GM08714 (cell line): ENCODE measurements at regions not wholly inside any gene's neighbourhood (a gene's known extent, or its start where the extent isn't known, plus 50 kb on each side); places are given as distances from the start of the nearest gene placed in this dataset.

ENCODE experiments used
- H3K4me3 ChIP-seq: fragments of 200-500 bp; sonication (Bioruptor generic); 2 replicates; pipeline ENCODE4 v1.5.1; 2014; ENCODE audit warnings: mild to moderate bottlenecking, low read length, inconsistent platforms
- ZNF274 ChIP-seq: IDR thresholded peaks from 2 replicates; pipeline ENCODE4 v1.6.1; 2012; ENCODE audit warnings: mild to moderate bottlenecking, low read depth, low read length

DNA sequence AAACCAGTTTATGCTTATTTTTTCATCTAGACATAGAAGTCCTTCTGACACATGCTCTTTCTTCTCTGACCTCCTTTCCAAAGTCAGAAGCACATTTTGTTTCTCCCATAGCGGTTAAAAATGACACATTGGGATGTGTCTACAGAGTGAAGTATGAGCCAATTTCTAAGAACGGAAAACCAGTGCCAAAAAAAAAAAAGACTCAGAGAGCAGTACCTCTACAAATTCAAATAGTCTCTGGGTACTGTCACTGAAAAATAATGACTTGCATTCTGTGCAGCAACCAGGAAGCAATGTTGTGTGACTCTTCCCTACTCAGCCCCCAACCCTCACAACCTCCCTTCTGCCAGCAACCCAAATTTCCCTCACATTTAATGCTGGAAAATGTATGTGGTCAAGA is 145.5 kb upstream of the PMFBP1 start:
- TF ChIP-seq ZNF274 = no peak
- no peak overlapping the region for H3K4me3 ChIP-seq

DNA sequence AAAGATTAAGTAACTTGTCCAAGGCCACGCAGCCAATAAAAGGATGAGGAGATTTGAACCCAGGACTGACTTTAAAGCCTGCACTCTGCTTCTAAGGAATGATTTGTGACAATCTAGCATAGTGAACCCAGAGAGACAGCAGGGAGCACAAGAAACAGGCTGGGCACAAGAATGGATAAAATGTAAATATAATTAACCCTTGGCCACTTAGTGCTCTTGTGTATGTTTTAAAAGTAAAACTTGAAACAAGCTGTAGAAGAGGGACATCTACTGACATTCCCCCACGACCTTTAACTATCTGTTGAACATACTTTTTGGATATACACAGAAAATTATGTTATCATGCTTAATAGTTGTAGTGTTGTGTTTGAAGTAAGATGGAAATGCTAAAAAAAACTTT is 141.9 kb upstream of the PMFBP1 start:
- no peak for TF ChIP-seq ZNF274
- H3K4me3 ChIP-seq = no peak overlapping the region

DNA sequence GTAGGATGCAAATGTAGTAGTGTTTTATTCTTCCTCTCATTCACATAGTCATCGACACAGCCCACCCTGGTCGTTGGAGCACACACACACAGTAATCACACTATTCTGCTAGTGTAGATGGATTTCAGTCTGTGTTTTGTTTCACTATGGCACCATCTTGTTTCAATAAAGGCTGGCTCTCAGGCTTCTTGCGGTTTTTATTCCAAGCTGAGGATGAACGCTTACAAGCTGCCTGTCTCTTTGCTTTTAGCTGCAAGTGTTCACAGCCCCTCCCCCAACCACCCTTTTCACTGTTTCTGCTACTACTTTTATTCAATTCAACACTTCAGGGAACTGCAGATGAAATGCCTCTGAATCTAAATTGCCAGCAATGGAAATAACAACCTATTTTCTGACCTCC is 140.9 kb upstream of the PMFBP1 start:
- no peak for TF ChIP-seq ZNF274
- H3K4me3 ChIP-seq = no peak overlapping the region

DNA sequence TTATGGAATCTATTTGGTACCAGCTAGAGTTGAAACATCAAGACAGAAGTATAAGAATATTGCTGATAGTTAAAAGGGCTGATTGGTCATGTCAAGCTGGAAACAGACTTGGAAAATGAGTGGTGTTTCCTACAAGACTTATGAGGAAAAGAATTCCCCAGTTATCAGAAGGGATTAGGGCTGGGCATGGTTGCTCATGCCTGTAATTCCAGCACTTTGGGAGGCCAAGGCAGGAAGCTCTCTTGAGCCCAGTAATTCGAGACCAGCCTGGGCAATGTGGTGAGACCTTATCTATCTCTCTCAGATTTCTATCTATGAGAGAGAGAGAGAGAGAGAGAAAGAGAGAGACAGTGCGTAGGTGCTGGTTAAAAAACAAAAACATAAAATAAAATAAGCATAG is 139.5 kb upstream of the PMFBP1 start:
- no peak overlapping the region for H3K4me3 ChIP-seq

GRCh38 chr16:72309001-72309400 is 137.0 kb upstream of the PMFBP1 start:
- no peak for TF ChIP-seq ZNF274
- no peak overlapping the region for H3K4me3 ChIP-seq

More for the DNA sequence above, 139.5 kb upstream of the PMFBP1 start:
- TF ChIP-seq ZNF274 = no peak

DNA sequence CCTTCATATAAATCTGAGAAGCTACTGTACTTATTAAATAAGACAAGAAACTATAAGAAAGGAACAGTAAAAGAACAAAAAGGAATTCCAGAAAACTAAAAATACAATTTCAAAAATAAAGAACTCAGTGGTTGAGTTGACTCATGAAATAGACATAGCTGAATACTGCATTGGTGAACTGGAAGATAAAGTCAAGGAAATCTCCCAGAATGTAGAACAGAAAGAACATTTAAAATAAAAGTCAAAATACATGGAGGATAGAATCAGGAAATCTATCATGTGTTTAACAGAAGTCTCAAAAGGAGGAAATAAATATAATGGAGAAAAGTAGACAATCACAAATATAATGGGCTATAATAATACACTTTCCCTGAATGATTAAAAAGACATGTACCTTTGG is 136.4 kb upstream of the PMFBP1 start:
- H3K4me3 ChIP-seq = no peak overlapping the region
- TF ChIP-seq ZNF274 = no peak

DNA sequence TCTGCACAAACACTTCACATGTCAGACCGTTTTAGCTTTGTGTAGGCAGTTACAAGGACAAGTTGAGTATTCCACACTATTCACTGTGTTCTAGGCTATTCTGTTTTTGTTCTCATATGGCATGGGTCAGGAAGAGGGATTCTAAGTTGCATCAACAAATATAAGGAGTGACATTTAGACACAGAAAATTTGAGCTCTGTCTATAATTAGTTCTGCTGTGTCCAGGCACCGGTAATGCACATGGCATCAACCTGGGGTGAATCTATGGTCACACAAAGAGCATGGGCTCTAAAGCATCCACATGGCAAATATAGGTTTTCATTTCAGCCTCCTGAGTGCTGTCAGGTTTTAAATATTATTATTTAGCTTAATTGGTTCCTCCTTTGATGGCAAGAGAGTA is 130.4 kb upstream of the PMFBP1 start:
- no peak overlapping the region for H3K4me3 ChIP-seq
- TF ChIP-seq ZNF274 = no peak

- no peak for TF ChIP-seq ZNF274
- no peak overlapping the region for H3K4me3 ChIP-seq
Measured at GRCh38 chr16:72301523-72302236, 129.7 kb upstream of the PMFBP1 start.

DNA sequence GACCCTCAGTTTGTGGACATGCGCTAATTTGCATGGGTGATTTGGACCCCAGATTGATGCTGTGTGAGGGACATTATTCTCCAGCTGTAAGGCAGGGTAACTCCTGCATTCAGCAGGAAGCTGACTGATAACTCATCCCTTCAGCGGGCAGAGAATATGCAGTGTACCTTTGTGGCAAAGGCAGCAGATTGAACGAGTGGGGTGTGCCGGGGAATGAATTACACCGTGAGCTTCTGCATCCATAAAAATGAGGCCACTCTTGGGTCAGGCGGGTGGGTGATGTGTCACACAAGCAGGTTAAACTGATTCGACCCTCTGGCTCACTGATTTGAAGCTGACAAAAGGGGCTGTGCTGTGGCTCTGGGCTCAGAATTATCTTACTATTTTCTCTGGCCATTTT is 128.9 kb upstream of the PMFBP1 start:
- no peak overlapping the region for H3K4me3 ChIP-seq
- TF ChIP-seq ZNF274 = no peak

GRCh38 chr16:72299684-72300243 is 127.8 kb upstream of the PMFBP1 start:
- no peak for TF ChIP-seq ZNF274
- no peak overlapping the region for H3K4me3 ChIP-seq

GRCh38 chr16:72298961-72299360 is 127.0 kb upstream of the PMFBP1 start:
- H3K4me3 ChIP-seq = no peak overlapping the region
- TF ChIP-seq ZNF274 = no peak

GRCh38 chr16:72295914-72296313 is 124.0 kb upstream of the PMFBP1 start:
- H3K4me3 ChIP-seq = no peak overlapping the region
- TF ChIP-seq ZNF274 = no peak

DNA sequence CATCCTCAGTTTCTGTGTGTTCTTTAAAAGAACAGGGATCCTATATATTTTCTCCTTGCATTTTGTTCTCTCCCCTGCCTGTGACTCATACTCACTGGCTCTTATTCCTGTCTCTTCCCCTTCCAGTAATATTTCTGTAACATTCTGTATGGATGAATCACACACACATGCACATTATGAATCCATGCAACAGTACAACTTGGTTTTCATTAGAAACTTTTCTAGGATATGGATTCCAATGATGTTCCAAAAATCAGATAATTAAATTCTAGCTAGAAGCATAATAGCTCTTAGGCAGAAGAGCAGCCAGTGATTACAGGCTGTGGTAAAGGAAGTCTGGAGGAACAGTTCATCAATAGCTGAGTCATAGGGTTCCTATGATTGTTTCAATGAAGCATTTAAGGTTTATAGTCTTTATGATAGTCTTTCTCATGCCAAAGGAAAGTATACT is 119.6 kb upstream of the PMFBP1 start:
- H3K4me3 ChIP-seq = no peak overlapping the region
- no peak for TF ChIP-seq ZNF274

DNA sequence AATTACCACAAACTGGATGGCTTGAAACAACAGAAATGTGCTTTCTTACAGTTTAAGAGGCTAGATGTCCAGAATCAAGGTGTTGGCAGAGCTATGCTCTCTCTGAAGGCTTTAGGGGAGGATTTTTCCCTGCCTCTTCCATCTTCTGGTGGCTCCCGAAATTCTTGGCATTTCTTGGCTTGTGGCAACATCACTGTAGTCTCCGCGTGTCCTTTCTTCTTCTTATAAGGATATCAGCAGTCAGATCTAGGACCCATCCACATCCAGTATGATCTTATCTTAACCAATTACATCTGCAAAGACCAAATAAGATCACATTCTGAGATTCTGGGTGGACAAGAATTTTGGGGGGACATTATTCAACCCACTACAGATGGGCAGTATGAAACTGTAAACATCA is 119.2 kb upstream of the PMFBP1 start:
- no peak for TF ChIP-seq ZNF274

DNA sequence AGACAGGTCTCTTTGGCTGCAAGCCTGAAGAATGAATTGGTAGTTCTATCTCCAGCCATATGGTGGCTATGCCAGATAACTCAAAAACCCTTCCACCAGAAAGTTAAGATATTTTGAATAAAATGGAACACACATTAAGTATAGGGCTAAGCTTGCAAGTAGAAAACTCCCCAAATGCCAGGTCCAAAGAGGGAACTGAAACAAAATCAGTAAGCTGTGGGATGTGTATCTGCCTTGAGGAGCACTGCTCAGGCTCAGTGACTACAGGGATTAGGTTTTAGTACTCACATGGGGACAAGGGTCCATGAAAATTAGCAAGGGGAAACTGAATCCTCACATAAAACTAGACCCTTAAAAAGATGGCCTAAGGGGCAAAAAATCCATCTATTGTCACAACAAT is 115.7 kb upstream of the PMFBP1 start:
- TF ChIP-seq ZNF274 = no peak
- no peak overlapping the region for H3K4me3 ChIP-seq

More for the DNA sequence above, 119.2 kb upstream of the PMFBP1 start:
- no peak overlapping the region for H3K4me3 ChIP-seq
